ENCODE measurements at regions not wholly inside any gene's neighbourhood (a gene's known extent, or its start where the extent isn't known, plus 50 kb on each side); places are given as distances from the start of the nearest gene placed in this dataset.
"Not testable (repeated sequence)": the region's sequence is repeated elsewhere in the genome, so short reads cannot be mapped to it uniquely, and the experiment has no call there.

- TF ChIP-seq CTCF (IDR thresholded peaks at IDR 0.05; ENCODE audit: insufficient read depth, low read depth, low read length, missing control alignments), result no peak
- DNase-seq (ENCODE audit: low read depth), result no peak
- no peak overlapping the region for H3K4me3 ChIP-seq (ENCODE audit: low read depth, low read length)
Measured at GRCh38 chr18:34521040-34521439, 189.1 kb upstream of the DTNA start.

- H3K4me3 ChIP-seq (ENCODE audit: low read depth, low read length), result no peak overlapping the region
- DNase-seq (ENCODE audit: low read depth), result no peak
- TF ChIP-seq CTCF (IDR thresholded peaks at IDR 0.05; ENCODE audit: insufficient read depth, low read depth, low read length, missing control alignments), result no peak
Measured at GRCh38 chr18:34522603-34523002, 187.5 kb upstream of the DTNA start.

- no peak for DNase-seq (ENCODE audit: low read depth)
- TF ChIP-seq CTCF (IDR thresholded peaks at IDR 0.05; ENCODE audit: insufficient read depth, low read depth, low read length, missing control alignments), result no peak
- H3K4me3 ChIP-seq (ENCODE audit: low read depth, low read length), result no peak overlapping the region
Measured at GRCh38 chr18:34525244-34525643, 184.9 kb upstream of the DTNA start.

- TF ChIP-seq CTCF (IDR thresholded peaks at IDR 0.05; ENCODE audit: insufficient read depth, low read depth, low read length, missing control alignments), result no peak
- no peak for DNase-seq (ENCODE audit: low read depth)
- no peak overlapping the region for H3K4me3 ChIP-seq (ENCODE audit: low read depth, low read length)
Measured at GRCh38 chr18:34528177-34528576, 181.9 kb upstream of the DTNA start.

GRCh38 chr18:34529358-34530335, 180.5 kb upstream of the DTNA start:
- no peak for TF ChIP-seq CTCF (IDR thresholded peaks at IDR 0.05; ENCODE audit: insufficient read depth, low read depth, low read length, missing control alignments)
- no peak for DNase-seq (ENCODE audit: low read depth)
- H3K4me3 ChIP-seq (ENCODE audit: low read depth, low read length), result no peak overlapping the region

- TF ChIP-seq CTCF (IDR thresholded peaks at IDR 0.05; ENCODE audit: insufficient read depth, low read depth, low read length, missing control alignments), result no peak
- DNase-seq (ENCODE audit: low read depth), result peak; percentile 24
- no peak overlapping the region for H3K4me3 ChIP-seq (ENCODE audit: low read depth, low read length)
Measured at GRCh38 chr18:34531110-34531509, 179.0 kb upstream of the DTNA start.

- H3K4me3 ChIP-seq (ENCODE audit: low read depth, low read length); DNase-seq (ENCODE audit: low read depth): not testable (repeated sequence)
Measured at GRCh38 chr18:34534642-34535041, 175.5 kb upstream of the DTNA start.

All from GM12865 (cell line).